ENCODE measurements at regions not wholly inside any gene's neighbourhood (a gene's known extent, or its start where the extent isn't known, plus 50 kb on each side); places are given as distances from the start of the nearest gene placed in this dataset.

DNA sequence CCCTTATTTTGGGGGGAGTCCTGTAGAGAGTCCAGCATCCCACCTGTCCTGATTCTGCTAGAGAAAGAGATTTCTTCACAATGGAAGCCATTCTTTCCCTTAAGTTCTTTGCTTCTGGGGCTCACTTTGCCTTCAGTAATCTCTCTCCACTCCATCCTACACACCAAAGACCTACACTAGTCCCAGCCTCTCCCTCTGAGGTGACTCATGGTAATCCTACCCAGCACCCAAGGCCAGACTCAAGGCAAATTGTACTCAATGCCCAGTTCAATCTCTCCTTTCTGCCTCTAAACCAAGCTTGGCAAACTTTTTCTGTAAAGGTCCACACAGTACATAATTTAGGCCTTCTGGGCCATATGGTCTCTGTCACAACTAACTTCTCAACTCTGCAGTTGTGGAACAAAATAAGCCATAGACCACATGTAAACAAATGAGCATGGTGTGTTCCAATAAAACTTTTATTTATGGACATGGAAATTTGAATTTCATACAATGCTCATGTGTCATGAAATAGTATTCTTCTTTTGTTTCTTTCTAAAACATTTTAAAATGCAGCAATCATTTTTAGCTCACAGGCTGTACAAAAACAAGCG lies 72.5 kb downstream of the MRPL46 start:
- no peaks in the 10 kb centered on the region for H3K36me3 Mint-ChIP-seq (ENCODE audit: low read depth)

DNA sequence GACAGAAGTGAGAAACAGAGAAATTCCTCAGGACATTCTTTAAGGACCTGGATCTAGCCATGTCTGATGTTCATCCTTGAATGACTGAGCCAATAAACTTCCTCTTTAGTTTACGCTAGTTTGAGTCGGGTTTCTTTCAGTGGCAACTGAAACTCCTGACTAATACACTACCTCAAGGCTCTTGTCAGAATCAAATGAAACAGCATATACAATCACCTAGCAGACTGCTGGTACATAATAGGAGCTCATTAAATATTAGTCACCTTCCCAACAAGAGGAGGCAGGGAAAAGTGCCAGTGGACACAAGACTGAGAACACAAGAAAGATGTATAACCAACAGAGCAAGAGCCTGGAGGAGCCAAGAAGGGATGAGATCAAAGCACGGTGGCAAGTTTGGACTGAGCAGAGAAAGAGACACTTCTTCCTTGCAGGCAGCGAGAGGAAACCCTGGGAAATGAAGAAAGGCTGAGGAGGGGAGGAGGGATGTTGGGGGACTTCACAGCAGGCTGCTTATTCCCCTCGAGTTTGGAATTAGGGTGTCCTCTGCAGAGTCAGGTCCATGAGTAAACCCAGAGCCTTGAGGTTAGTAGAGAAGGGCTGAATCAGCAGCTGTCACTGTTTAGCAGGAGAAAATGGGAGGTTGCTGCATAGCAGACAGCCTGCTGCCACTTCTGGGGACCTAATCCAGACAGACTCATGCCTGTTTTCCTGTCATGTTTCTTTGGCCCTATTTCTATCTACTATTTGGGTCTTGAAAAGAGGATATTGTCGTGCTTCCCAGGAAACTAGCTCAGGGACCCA lies 73.3 kb downstream of the MRPL46 start:
- DNase-seq (ENCODE audit: low read depth, low spot score) = no peak
- Mint-ChIP-seq H3K4me1 (peaks cover 5% of the 10 kb centered on the region), H3K4me3 (no peak overlapping the region), H3K36me3 (ENCODE audit: low read depth) (no peaks in the 10 kb centered on the region), H3K9me3 (no peaks in the 10 kb centered on the region), H3K27ac (ENCODE audit: unreplicated experiment) (no peak overlapping the region), H3K27me3 (ENCODE audit: low read depth) (peaks cover 5% of the 10 kb centered on the region)
- TF ChIP-seq, protein P1, sequence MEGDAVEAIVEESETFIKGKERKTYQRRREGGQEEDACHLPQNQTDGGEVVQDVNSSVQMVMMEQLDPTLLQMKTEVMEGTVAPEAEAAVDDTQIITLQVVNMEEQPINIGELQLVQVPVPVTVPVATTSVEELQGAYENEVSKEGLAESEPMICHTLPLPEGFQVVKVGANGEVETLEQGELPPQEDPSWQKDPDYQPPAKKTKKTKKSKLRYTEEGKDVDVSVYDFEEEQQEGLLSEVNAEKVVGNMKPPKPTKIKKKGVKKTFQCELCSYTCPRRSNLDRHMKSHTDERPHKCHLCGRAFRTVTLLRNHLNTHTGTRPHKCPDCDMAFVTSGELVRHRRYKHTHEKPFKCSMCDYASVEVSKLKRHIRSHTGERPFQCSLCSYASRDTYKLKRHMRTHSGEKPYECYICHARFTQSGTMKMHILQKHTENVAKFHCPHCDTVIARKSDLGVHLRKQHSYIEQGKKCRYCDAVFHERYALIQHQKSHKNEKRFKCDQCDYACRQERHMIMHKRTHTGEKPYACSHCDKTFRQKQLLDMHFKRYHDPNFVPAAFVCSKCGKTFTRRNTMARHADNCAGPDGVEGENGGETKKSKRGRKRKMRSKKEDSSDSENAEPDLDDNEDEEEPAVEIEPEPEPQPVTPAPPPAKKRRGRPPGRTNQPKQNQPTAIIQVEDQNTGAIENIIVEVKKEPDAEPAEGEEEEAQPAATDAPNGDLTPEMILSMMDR (conservative IDR thresholded peaks at IDR 0.05) = no peak

More for the DNA sequence above, 72.5 kb downstream of the MRPL46 start:
- Mint-ChIP-seq H3K9me3 (no peaks in the 10 kb centered on the region), H3K27ac (ENCODE audit: unreplicated experiment) (no peak overlapping the region), H3K4me3 (no peak overlapping the region), H3K27me3 (ENCODE audit: low read depth) (peaks cover 5% of the 10 kb centered on the region), H3K4me1 (peaks cover 5% of the 10 kb centered on the region)
- DNase-seq (ENCODE audit: low read depth, low spot score) = no peak
- TF ChIP-seq, protein P1 (conservative IDR thresholded peaks at IDR 0.05) = no peak

DNA sequence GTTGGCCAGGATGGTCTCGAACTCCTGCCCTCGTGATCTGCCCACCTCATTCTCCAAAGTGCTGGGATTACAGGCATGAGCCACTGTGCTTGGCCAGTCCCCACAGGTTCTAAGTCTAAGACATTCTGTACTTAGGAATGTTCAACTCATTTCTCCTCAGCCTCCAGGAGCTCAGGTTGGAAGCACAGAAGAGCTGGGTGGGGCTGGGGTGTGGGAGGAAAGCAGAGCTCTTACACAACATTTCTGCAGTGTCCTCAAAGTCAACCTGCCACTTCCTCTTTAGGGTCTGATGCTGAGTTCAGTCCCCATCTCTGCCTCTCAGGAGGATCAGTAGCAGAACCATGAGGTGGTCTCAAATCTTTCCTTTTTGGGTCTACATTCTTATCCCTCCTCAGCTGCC lies 75.5 kb downstream of the MRPL46 start:
- H3K27ac Mint-ChIP-seq (ENCODE audit: unreplicated experiment) = no peak overlapping the region
- H3K9me3 Mint-ChIP-seq = no peaks in the 10 kb centered on the region
- H3K27me3 Mint-ChIP-seq (ENCODE audit: low read depth) = peaks cover 5% of the 10 kb centered on the region
- DNase-seq (ENCODE audit: low read depth, low spot score) = no peak
- no peaks in the 10 kb centered on the region for H3K36me3 Mint-ChIP-seq (ENCODE audit: low read depth)
- TF ChIP-seq, protein P1 (conservative IDR thresholded peaks at IDR 0.05) = no peak
- peaks cover 5% of the 10 kb centered on the region for H3K4me1 Mint-ChIP-seq
- no peak overlapping the region for H3K4me3 Mint-ChIP-seq

DNA sequence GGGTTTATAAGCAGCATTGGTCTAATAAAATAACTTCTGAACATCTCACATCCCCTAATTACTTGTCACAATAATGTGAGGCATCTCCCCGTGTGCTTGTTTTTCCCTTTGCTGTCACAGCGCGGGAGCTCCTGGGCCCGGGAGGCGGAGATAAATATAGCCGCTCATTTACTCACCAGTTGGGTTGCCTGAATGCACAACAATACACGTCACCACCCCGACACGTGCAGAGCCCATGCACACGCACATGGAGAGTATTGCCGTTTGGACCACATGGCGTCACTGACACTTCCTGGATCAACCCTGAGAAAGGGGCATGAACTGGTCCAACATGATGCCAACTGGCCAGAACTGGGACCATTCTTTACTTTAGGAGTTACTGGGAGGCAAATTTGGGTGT lies 76.2 kb downstream of the MRPL46 start:
- H3K36me3 Mint-ChIP-seq (ENCODE audit: low read depth) = no peaks in the 10 kb centered on the region
- TF ChIP-seq, protein P1 (conservative IDR thresholded peaks at IDR 0.05) = no peak
- H3K4me3 Mint-ChIP-seq = no peak overlapping the region
- no peaks in the 10 kb centered on the region for H3K4me1 Mint-ChIP-seq
- peaks cover 3% of the 10 kb centered on the region for H3K27me3 Mint-ChIP-seq (ENCODE audit: low read depth)
- no peak overlapping the region for H3K27ac Mint-ChIP-seq (ENCODE audit: unreplicated experiment)
- H3K9me3 Mint-ChIP-seq = no peaks in the 10 kb centered on the region
- no peak for DNase-seq (ENCODE audit: low read depth, low spot score)

DNA sequence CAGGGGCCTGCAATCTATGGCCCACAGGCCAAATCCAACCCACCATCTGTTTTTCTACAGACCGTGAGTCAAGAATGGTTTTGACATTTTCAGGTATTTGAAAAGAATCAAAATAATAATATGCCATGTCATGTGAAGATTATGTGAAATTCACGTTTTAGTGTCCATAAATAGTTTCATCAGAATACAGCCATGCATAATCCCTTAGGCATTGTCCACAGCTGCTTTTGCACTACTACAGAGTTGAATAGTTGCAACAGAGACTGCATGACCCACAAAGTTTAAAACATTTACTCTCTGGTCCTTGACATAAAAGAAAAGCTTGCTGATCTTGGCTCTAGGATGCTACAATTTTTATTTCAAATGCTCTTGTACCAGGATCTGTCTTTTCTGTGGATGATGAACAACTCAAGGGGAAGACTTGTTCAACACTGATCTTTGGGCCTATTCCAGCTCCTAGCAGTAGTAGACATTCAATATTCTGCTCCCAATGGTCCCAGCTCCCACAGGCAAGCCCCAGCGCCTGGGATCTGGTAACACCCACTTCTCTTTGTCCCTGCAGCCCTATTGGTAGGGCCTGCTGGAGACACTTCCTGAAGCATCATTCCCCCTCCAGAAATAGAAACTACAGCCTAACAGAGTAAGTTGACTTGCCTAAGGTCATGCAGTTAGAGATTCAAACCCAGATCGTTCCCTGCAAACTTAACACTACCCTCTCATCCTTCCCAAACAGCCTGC lies 76.9 kb downstream of the MRPL46 start:
- Mint-ChIP-seq H3K27me3 (ENCODE audit: low read depth) (peaks cover 3% of the 10 kb centered on the region), H3K36me3 (ENCODE audit: low read depth) (no peaks in the 10 kb centered on the region), H3K4me1 (no peaks in the 10 kb centered on the region), H3K9me3 (no peaks in the 10 kb centered on the region), H3K4me3 (no peak overlapping the region), H3K27ac (ENCODE audit: unreplicated experiment) (no peak overlapping the region)
- TF ChIP-seq, protein P1 (conservative IDR thresholded peaks at IDR 0.05) = no peak
- DNase-seq (ENCODE audit: low read depth, low spot score) = no peak

Measured in neural crest cell (in vitro differentiated cells).